Right lung (tissue), 2 donors: ENCODE measurements at regions not wholly inside any gene's neighbourhood (a gene's known extent, or its start where the extent isn't known, plus 50 kb on each side); places are given as distances from the start of the nearest gene placed in this dataset.
"Not testable (repeated sequence)": the region's sequence is repeated elsewhere in the genome, so short reads cannot be mapped to it uniquely, and the experiment has no call there.

ENCODE experiments used
- DNase-seq, 2 donors: peaks; one replicate each; pipeline ENCODE4 v3.0.0-alpha.2; 2013

DNA sequence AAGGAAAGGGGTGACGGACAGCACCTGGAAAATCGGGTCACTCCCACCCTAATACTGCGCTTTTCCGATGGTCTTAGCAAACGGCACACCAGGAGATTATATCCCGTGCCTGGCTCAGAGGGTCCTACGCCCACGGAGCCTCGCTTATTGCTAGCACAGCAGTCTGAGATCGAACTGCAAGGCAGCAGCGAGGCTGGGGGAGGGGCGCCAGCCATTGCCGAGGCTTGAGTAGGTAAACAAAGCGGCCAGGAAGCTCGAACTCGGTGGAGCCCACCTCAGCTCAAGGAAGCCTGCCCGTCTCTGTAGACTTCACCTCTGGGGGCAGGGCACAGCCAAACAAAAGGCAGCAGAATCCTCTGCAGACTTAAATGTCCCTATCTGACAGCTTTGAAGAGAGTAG lies 91.5 kb upstream of the MBIP start:
- DNase-seq: not testable (repeated sequence)

DNA sequence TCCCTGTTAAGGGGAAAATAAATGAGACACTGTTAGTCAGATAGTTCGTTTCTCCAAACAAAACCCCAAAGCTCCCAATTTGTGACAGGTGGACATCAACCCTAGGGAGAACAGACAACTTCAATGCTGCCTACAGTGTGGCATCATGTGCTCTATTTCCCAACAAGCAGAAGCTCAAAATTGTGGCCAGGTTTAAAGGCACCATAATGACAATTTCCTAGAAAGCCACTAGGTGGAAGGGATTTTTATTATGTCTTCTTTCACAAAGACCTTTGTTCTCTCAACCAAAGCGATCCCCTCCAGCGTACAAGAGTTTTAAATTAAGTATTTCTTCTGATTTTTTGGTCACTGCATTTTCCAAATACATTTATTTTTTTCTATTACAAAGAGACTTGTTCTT lies 88.0 kb upstream of the MBIP start:
- DNase-seq: no peak

DNA sequence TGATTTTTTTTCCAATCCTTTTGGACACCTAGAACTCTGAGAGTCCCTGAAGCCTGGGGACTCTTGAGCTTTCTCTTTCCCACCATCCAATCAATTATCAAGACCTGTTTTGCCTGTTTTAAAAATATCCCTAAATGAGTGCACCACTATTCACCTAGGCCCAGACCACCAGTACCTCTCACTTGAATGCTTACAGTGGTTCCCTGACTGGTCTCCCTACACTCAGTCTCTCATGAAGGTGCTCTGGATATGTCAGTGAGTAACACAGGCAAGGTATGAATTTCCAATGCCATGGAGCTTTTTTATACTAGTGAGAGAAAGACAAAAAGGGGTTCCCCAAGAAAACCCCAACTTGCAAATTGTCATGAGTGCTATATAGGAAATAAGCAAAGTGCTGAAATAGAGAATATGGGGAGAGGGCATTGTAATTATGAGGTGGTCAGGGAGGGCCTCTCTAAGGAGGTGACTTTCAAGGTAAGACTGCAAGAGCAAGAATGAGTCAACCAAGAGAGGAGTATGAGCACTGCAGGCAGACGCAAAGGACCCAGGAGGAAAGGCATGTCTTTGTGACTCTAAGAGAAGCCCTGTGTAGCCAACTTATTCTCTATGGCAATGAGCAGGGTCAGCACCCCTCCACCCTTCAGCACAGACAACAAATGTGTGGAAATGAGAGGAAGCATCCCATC lies 85.3 kb upstream of the MBIP start:
- DNase-seq: no peak

DNA sequence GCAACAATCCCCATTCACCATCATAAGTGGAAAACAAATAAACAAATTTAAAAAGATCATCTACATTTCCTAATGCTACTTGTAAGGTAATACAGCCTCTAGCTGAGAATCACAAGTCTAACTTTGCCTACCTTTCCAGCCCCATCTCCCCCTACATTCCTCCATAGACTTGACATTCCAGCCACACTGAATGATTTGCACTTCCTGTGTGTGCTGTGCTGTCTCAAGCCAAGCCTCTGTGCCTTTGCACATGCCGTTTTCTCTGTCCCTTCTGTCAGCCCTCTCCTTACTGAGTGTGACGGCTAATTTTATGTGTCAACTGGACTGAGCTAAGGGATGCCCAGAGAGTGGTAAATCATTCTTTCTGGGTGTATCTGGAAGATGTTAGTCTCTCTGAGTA lies 82.4 kb upstream of the MBIP start:
- DNase-seq: no peak

DNA sequence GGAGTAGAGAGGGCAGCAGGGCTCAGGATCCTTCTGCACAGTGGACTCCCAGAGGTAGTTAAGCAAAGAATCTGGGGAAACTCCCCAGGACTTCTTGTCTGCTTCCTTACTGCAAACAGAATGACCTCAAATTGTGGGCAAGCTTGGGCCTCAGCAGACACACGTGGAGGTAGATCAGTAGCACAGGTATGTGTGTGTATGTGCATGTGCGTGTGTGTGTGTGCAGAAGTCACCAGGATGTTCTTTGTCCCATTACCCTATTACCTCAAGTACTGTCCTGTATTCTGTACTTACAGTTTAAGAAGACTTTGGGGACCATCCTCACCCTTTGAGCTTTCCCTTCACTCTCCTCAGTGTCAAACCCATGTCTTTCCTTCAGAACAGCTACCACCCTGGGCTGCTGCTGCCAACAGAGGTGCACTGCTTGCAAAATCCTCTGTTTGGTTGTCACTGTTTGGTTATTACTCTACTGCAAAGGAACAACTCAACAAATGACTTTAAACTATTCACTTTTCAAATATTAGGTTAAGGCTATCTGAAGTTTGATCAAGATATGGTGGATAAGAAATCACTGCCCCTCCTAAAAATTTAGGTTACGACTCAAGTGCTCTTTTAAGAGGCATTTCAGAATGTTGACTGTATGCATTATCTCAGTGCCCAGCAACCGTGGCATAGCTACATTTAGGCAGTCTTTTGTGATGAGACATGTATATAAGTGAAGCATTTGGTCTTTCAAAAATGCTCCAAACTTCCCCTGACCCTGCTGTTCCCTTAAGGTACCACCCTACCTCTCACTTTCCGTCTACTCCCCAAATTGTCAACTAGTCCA lies 78.2 kb upstream of the MBIP start:
- peak; percentile 10 to 11 for DNase-seq

DNA sequence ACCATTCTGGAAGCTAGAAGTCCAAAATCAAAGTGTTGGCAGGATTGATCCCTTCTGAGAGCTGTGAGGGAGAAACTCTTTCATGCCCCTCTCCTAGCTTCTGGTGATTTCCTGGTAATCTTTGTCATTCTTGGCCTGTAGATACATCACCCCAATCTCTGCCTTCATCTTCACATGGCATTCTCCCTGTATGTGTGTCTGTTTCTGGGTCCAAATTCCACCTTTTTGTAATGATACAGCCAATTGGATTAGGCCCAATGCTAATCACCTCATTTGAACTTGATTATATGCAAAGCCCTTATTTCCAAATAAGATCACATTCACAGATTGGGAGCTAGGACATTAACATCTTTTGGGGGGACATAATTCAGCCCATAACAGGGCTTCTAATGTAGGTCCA lies 76.9 kb upstream of the MBIP start:
- DNase-seq: no peak

DNA sequence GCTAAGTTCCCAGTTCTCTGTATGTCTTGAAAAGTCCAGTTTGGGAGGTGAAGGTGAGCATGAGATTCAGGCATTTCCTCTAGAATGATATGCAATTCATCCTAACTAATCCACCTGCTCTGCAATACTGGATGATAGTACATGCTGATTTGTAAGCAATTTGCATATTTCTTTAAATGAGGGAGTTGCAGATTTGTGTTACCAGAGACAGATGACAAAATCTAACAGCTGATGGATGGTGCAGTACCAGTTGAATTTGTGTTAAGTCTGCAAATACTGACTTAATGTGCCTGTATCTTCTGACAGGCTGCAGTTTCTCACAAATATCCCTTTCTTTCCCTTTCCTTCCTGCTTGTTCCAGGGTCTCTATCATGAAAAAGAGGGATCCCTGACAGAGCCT lies 76.4 kb upstream of the MBIP start:
- no peak for DNase-seq

DNA sequence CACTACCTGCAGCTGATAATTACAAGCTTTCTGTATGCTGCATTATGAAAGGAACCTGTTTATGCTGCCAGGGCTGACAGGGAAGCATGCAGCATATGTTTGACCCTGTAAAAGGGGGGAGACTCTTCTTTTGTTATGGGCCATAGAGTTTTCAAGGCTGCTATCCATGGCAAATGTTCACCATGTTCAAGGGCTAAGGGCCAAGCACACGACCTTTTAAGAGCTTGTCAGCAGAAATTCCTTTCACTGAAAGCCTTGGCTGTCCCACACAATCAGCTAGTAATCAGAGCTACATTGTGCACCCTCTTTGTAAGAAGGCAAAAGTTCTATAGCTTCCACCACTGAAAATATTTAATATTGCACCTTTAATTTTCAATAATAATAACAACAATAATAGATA lies 74.2 kb upstream of the MBIP start:
- DNase-seq: no peak

DNA sequence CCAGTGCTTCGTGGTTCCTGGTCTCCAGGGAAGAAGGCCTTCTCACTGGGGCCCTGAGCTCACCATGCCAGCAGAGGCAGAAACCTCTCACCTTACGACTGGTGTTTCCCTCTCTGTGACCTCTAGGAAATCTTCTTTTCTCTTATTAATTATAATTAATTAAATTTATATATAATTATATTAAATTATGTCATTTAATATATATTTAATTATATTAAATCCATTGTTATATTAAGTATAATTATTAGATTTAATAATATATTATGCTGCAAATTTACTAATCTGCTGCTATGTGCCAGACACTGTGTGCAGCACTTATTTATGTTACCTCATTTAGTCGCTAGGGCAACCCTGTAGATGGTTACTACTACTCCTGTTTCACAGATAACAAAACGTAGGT lies 70.3 kb upstream of the MBIP start:
- no peak for DNase-seq

DNA sequence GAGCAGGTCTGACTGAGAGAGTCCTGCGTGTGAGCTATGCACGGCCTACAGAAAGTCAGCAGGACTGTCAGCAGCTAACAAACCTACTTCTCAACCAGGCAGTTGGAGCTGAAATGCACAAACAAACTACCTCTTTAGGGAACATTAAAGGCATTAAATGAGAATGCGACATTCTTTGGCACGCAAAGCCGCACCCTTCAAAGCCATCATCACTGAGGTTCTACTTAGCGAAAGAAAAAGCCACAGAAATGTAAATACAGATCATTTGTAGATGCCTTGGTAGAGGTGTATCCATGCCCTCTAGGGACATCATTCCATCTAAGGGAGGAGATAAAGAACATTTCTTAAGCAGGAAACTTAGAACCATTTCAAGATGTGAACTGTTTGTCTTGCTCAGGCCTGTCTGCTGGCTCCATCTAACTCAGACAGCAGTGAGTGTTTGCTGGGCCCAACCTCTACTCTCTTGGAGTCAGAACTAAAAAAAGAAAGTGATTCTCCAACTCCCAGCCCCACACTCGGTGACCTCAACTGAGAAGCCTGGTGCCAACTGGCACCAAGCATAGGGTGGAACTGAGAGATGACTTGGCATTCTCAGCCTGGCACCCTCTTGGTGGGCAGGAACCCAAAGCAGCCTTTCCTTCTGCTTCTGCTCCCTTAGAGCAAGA lies 63.5 kb upstream of the MBIP start:
- DNase-seq: peak; percentile 12 to 17

DNA sequence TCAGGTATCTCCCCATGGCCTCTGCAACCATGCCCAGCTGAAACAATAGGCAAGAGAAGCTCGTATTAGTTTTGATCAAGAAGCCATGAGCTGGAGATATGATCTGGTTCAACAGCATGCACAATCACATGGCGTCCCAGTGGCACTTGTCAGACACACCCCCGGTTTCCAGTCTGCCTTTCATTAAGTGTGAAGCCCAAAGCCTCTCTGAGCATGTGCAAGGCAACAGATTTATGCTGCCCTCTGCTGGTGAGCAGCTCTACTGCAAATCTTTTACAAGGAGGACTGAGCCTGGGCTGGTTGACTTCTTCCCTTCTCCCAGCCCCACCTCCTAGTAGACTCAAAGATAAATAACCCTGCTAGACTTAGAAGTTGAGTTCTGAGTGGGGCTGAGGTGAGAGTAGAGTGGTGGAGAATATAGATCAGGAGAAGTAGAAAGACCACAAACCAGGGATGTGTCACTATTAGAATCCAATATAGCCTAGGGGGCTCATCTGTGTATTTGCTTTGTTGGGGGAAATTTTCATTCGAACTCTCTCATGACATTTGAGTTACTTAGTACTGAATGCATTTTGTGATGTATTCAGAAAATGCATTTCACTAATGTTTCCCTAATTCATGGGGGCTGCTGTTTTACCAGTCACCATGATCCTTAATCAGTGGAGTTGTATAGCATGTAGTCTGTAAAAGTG lies 53.7 kb upstream of the MBIP start:
- DNase-seq: peak; percentile 53 to 59
